HCT116 (cell line): ENCODE measurements at regions not wholly inside any gene's neighbourhood (a gene's known extent, or its start where the extent isn't known, plus 50 kb on each side); places are given as distances from the start of the nearest gene placed in this dataset.
A peak's percentile ranks its signal among the peaks of the same experiment; 100 is the strongest.

ENCODE experiments used
- ATAC-seq: fragments of 200-7000 bp; cut with Tn5 transposase; 2 replicates; pipeline ENCODE4 v1.9.1; 2020; ENCODE audit warnings: mild to moderate bottlenecking, moderate library complexity
- BruUV-seq: library from RNA; stranded (reverse); fragments of 400-500 nt; replicated peaks from 2 replicates; lab custom pipeline; 2021; lab: Mats Ljungman, UMichigan
- CTCF ChIA-PET: fragments of 300-600 bp; sonication (Branson Sonifier 250); formaldehyde crosslinking; loops from one replicate; lab custom pipeline; 2021; ENCODE audit warnings: antibody characterized with exemption; lab: Charles Lee
- POLR2A ChIA-PET: fragments of 300-600, 350-600 bp; sonication (Branson Sonifier 250); formaldehyde crosslinking; loops from one replicate; lab custom pipeline; 2021; ENCODE audit warnings: antibody characterized with exemption; lab: Charles Lee
- RAD21 ChIA-PET, 2 experiments: fragments of 300-600 bp; sonication (Branson Sonifier 250); formaldehyde crosslinking; loops; one replicate each; lab custom pipeline; 2023; ENCODE audit warnings: low total read pairs in 2 of 2; ENCODE audit not compliant: uncharacterized antibody in 2 of 2, unreplicated experiment in 2 of 2, low non-redundant PET in 1 of 2; lab: Charles Lee
- DNase-seq: peaks from one replicate; pipeline ENCODE4 v3.0.0-alpha.2; 2010; ENCODE audit warnings: low read depth, low spot score
- H2AFZ ChIP-seq: fragments of 200-600 bp; shearing (Covaris generic), sonication (generic); 2 replicates; pipeline ENCODE4 v1.6.1; 2017; ENCODE audit warnings: low read depth, mixed run types, mixed read lengths, antibody characterized with exemption, low read length; ENCODE audit not compliant: poor library complexity, severe bottlenecking
- H3K27ac ChIP-seq: 2 replicates; pipeline ENCODE4 v1.5.1; 2012; ENCODE audit warnings: low read depth, low read length
- H3K27me3 ChIP-seq: fragments of 200-600 bp; sonication (generic); 2 replicates; pipeline ENCODE4 v1.6.1; 2016; ENCODE audit warnings: mixed run types, low read length, mixed read lengths; ENCODE audit not compliant: insufficient read depth
- H3K36me3 ChIP-seq, 2 experiments: fragments of 200-500 bp in 1 of 2; fragments of 200-600 bp in 1 of 2; sonication (Bioruptor generic) in 1 of 2; sonication (generic) in 1 of 2; 2 replicates each; pipeline versions ENCODE4 v1.5.1 to v1.6.1; 2014 to 2016; ENCODE audit warnings: low read length in 2 of 2, inconsistent platforms in 1 of 2, mixed read lengths in 1 of 2, mixed run types in 1 of 2; ENCODE audit not compliant: insufficient read depth in 2 of 2, control insufficient read depth in 1 of 2
- H3K4me1 ChIP-seq, 2 experiments: fragments of 200-600 bp in 1 of 2; sonication (generic) in 1 of 2; 2 replicates each; pipeline versions ENCODE4 v1.5.1 to v1.6.1; 2012 to 2017; ENCODE audit warnings: low read length in 2 of 2, inconsistent platforms in 1 of 2, mild to moderate bottlenecking in 1 of 2, mixed read lengths in 1 of 2, mixed run types in 1 of 2, moderate library complexity in 1 of 2; ENCODE audit not compliant: insufficient read depth in 2 of 2, control insufficient read depth in 1 of 2
- H3K4me2 ChIP-seq: fragments of 200-600 bp; sonication (generic); 2 replicates; pipeline ENCODE4 v1.6.1; 2017; ENCODE audit warnings: mixed run types, low read length, mixed read lengths
- H3K4me3 ChIP-seq, 2 experiments: fragments of 200-600 bp in 1 of 2; sonication (generic) in 1 of 2; replicated peaks in 1 of 2; 2 replicates each; pipeline ENCODE4 v1.5.1; 2011 to 2016; ENCODE audit warnings: low read length in 2 of 2, control low read depth in 1 of 2, low read depth in 1 of 2, mild to moderate bottlenecking in 1 of 2, mixed read lengths in 1 of 2, mixed run types in 1 of 2
- H3K79me2 ChIP-seq: fragments of 200-600 bp; sonication (generic); 2 replicates; pipeline ENCODE4 v1.6.1; 2017; ENCODE audit warnings: mild to moderate bottlenecking, mixed run types, low read length, moderate library complexity, mixed read lengths; ENCODE audit not compliant: insufficient read depth
- H3K9ac ChIP-seq: fragments of 200-600 bp; sonication (generic); 2 replicates; pipeline ENCODE4 v1.6.1; 2016; ENCODE audit warnings: low read length, mixed read lengths
- H3K9me2 ChIP-seq: fragments of 200-600 bp; sonication (generic), shearing (Covaris generic); 2 replicates; pipeline ENCODE4 v1.6.1; 2017; ENCODE audit warnings: mixed run types, mild to moderate bottlenecking, moderate library complexity; ENCODE audit not compliant: insufficient read depth
- H3K9me3 ChIP-seq, 2 experiments: fragments of 200-500 bp in 1 of 2; fragments of 200-600 bp in 1 of 2; sonication (Bioruptor generic) in 1 of 2; sonication (generic) in 1 of 2; 2 replicates each; pipeline ENCODE4 v1.6.1; 2014 to 2017; ENCODE audit warnings: low read length in 2 of 2, mixed read lengths in 2 of 2, inconsistent platforms in 1 of 2, low read depth in 1 of 2, mild to moderate bottlenecking in 1 of 2, mixed run types in 1 of 2, moderate library complexity in 1 of 2; ENCODE audit not compliant: control insufficient read depth in 1 of 2, insufficient read depth in 1 of 2
- H4K20me1 ChIP-seq: fragments of 200-600 bp; sonication (generic), shearing (Covaris generic); 2 replicates; pipeline ENCODE4 v1.6.1; 2017; ENCODE audit warnings: mixed run types, mild to moderate bottlenecking, moderate library complexity; ENCODE audit not compliant: insufficient read depth
- CBX3 ChIP-seq: IDR thresholded peaks from 2 replicates; pipeline ENCODE4 v1.6.1; 2012; ENCODE audit warnings: low read depth
- CTCF ChIP-seq, 3 experiments: fragments of 200-600 bp in 1 of 3; sonication (generic) in 1 of 3; IDR thresholded peaks in 2 of 3; conservative IDR thresholded peaks in 1 of 3; 2 replicates each; pipeline ENCODE4 v1.5.1; 2012 to 2017; ENCODE audit warnings: low read depth in 2 of 3, low read length in 2 of 3, antibody characterized with exemption in 1 of 3, borderline replicate concordance in 1 of 3, control low read depth in 1 of 3, mild to moderate bottlenecking in 1 of 3, mixed read lengths in 1 of 3, mixed run types in 1 of 3, moderate library complexity in 1 of 3; ENCODE audit not compliant: insufficient read depth in 1 of 3
- POLR2AphosphoS5 ChIP-seq: IDR thresholded peaks from 2 replicates; pipeline ENCODE4 v1.6.1; 2011; ENCODE audit warnings: mild to moderate bottlenecking, low read depth, low read length, moderate library complexity
- TCF7L2 ChIP-seq: IDR thresholded peaks from 2 replicates; pipeline ENCODE4 v1.7.0; 2011; ENCODE audit warnings: borderline replicate concordance, inconsistent platforms; ENCODE audit not compliant: insufficient read depth, insufficient read length; ENCODE audit errors: extremely low read depth
- ZFX ChIP-seq: fragments of 450-650 bp; IDR thresholded peaks from 2 replicates; pipeline ENCODE4 v1.6.1; 2017
- intact Hi-C: fragments of 100-400 bp; cut with micrococcal nuclease; formaldehyde crosslinking; loops from 2 replicates; pipeline ENCODE4 v1.10.0; 2022

- TF ChIP-seq CBX3, result no peak
- TF ChIP-seq, all 23 proteins: peak for 0
These were observed 90.4 kb downstream of the CEBPB start (continued) for GRCh38 chr20:50280851-50281655.

DNA sequence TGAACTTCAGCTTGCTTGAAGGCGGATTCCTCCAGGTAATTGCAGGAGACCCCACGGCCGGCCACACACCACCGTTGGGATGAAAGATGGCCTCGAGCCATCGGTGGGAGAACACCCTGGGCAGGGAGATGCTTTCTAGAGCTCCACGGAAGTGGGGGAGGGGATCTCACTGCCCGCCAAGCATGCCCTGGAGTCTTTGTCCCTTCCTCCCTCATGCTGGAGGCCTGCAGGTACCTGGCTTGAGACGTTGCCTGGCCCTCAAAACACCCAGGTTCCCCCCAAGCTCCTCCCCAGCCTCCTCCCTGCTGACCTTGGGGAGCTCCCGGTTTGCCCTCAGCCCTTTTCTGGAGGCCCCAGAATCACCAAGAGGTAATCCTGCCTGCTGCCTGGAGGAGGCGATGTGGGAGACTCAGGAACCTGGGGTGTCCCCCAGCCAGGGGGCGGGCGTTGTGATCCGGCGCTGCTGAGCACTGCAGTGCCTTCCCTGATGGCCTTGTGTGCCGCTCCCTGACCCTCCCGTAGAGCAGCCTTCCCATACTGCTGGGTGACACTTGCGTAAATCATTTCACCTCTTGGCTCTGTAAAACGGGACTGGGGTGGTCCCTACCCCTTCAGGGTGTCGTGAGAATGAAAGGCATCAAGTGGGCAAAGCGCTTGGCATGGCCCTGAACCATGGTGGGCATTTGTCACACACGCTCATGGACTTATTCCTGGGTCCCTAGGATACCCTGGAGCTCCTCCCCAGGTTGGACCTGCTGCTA, 91.4 kb downstream of the CEBPB start:
- H3K4me2 ChIP-seq, result no peak overlapping the region
- H4K20me1 ChIP-seq, result no peaks in the 10 kb centered on the region
- ATAC-seq (peak; percentile 22; the same call in 1 of the 2 replicates), DNase-seq (no peak)
- no peak overlapping the region; the same call in 1 of the 2 replicates for H3K27ac ChIP-seq
- no peaks in the 10 kb centered on the region for H3K27me3 ChIP-seq
- BruUV-seq, result no TSS peak
- CTCF ChIA-PET, result interaction anchor here (0.8 to 1.9 kb wide), 3 partner anchors 22 to 39 kb away, joined by 3 to 7 read pairs (median 3); no protein-coding TSS in a partner anchor
- RAD21 ChIA-PET, result no interaction called here
- no peak overlapping the region for H2AFZ ChIP-seq
- TF ChIP-seq TCF7L2, result no peak
- no peak for TF ChIP-seq ZFX
- TF ChIP-seq CTCF (IDR thresholded peaks at IDR 0.05 in 2 of 3, conservative IDR thresholded peaks at IDR 0.05 in 1 of 3; ENCODE audit: borderline replicate concordance in 1 of 3, insufficient read depth in 1 of 3, low read depth in 2 of 3, low read length in 2 of 3), result peak in 2 of 3 experiments; percentile 69 to 70; a peak in 4 of 6 replicates
- no peak for TF ChIP-seq POLR2AphosphoS5
- no peaks in the 10 kb centered on the region for H3K9me3 ChIP-seq
- peaks cover 50 to 79% of the 10 kb centered on the region in 2 experiments for H3K4me1 ChIP-seq
- no peak overlapping the region for H3K9ac ChIP-seq
- no peaks in the 10 kb centered on the region for H3K9me2 ChIP-seq
- POLR2A ChIA-PET, result no interaction called here
- H3K36me3 ChIP-seq, result no peaks in the 10 kb centered on the region
- intact Hi-C loops, result loop anchor here (5.0 kb wide), 1 partner anchor 90 kb away; the partner anchor contains the start of gene CEBPB
- no peaks in the 10 kb centered on the region for H3K79me2 ChIP-seq
- no peak overlapping the region for H3K4me3 ChIP-seq
